ENCODE measurements at regions not wholly inside any gene's neighbourhood (a gene's known extent, or its start where the extent isn't known, plus 50 kb on each side); places are given as distances from the start of the nearest gene placed in this dataset.
"Not testable (repeated sequence)": the region's sequence is repeated elsewhere in the genome, so short reads cannot be mapped to it uniquely, and the experiment has no call there.

- DNase-seq (ENCODE audit: low read depth), result not testable (repeated sequence)
These were observed 50.5 kb upstream of the MED13L start for GRCh38 chr12:116327992-116328391.

DNA sequence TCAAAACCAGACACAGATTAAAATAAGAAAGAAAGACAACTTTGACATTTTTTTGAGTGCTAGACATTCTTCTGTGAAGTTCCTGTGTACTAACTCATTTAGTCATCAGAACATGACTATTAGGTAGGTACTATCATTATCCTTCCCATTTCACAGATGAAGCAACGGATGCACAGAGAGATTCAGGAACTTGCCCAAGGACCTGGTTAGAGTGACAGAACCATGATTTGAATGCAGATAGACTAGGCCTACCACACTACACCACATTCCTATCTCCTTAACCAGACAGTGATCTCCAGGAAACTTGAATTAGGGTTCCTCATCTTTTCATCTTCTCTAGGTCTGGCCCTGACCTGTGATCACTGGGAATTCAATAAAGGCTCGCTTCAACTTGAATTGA, 54.4 kb upstream of the MED13L start:
- DNase-seq (ENCODE audit: low read depth), result no peak

- no peak for DNase-seq (ENCODE audit: low read depth)
These were observed 55.4 kb upstream of the MED13L start for GRCh38 chr12:116332705-116333380.

DNA sequence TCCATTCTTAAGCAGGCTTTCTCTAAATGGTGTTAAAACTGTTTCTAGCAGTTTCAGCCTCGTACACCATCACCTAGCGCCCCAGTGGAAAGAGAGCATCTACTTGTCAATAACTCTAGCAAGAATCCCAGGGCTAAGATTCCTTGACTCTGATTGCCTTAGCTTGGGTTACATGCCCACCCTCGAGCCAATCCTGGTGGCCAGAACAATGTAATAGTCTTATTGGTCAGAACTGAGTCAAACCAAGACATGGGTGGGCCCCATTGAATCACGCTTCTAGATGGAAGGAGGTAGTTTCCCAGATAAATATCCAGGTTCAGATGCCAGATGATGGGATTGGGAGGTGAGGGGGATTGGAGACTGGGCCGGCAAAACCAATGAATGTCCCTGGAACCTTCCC, 55.9 kb upstream of the MED13L start:
- DNase-seq (ENCODE audit: low read depth), result no peak

DNA sequence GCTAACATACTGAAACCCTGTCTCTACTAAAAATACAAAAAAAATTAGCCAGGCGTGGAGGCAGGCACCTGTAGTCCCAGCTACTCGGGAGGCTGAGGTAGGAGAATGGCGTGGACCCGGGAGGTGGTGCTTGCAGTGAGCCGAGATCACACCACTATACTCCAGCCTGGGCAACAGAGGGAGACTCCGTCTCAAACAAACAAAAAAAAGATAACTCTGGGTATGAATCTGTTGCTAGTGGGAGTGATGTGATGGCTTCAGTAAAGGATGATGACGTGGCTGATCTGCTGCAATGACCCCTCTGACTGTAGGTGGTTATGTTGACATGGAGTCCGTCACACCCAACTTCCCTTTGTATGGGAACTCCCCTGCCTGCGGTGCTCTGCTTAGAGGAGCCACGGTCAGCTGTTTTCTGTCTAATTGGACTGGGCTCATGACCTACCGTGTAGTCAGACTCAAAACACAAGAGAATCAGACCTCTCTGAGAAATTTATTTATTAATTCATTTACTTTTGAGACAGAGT, 59.1 kb upstream of the MED13L start:
- DNase-seq (ENCODE audit: low read depth), result no peak

GRCh38 chr12:116337312-116337711, 59.8 kb upstream of the MED13L start:
- no peak for DNase-seq (ENCODE audit: low read depth)

GRCh38 chr12:116338064-116338846, 60.8 kb upstream of the MED13L start:
- no peak for DNase-seq (ENCODE audit: low read depth)

GRCh38 chr12:116339062-116339461, 61.6 kb upstream of the MED13L start:
- no peak for DNase-seq (ENCODE audit: low read depth)

- no peak for DNase-seq (ENCODE audit: low read depth)
These were observed 62.4 kb upstream of the MED13L start for GRCh38 chr12:116339800-116340371.

- no peak for DNase-seq (ENCODE audit: low read depth)
These were observed 65.9 kb upstream of the MED13L start for GRCh38 chr12:116343331-116343884.

- DNase-seq (ENCODE audit: low read depth), result no peak
These were observed 68.7 kb upstream of the MED13L start for GRCh38 chr12:116346222-116346621.

DNA sequence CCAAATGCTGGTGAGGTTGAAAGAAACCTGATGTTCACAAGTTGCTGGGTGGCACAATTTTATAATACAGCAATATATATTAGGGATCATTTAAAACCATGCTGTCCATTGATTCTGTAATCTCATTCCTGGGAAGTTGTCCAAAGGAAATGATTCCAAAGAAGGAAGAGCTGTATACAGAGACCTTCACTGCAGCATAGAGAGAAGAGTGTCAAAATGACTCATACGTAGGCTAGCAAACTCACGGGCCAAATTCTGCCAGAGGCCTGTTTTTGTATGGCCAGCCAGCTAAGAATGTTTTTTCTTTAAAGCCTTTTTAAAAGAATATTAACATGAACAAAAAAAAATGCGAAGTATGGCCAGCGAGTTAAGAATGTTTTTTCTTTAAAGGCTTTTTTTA, 69.2 kb upstream of the MED13L start:
- DNase-seq (ENCODE audit: low read depth), result no peak

- no peak for DNase-seq (ENCODE audit: low read depth)
These were observed 69.8 kb upstream of the MED13L start for GRCh38 chr12:116347265-116347664.

- no peak for DNase-seq (ENCODE audit: low read depth)
These were observed 74.9 kb upstream of the MED13L start for GRCh38 chr12:116352315-116352835.

- no peak for DNase-seq (ENCODE audit: low read depth)
These were observed 76.5 kb upstream of the MED13L start for GRCh38 chr12:116353958-116354357.

- no peak for DNase-seq (ENCODE audit: low read depth)
These were observed 77.0 kb upstream of the MED13L start for GRCh38 chr12:116354534-116354933.

GRCh38 chr12:116354950-116355783, 77.7 kb upstream of the MED13L start:
- peak; percentile 56 for DNase-seq (ENCODE audit: low read depth)

GRCh38 chr12:116358536-116358892, 81.0 kb upstream of the MED13L start:
- no peak for DNase-seq (ENCODE audit: low read depth)

GRCh38 chr12:116358893-116359761, 81.6 kb upstream of the MED13L start:
- DNase-seq (ENCODE audit: low read depth), result peak; percentile 85

GRCh38 chr12:116360579-116361413, 83.3 kb upstream of the MED13L start:
- DNase-seq (ENCODE audit: low read depth), result no peak
